Fibroblast of villous mesenchyme (primary cell): ENCODE measurements at regions not wholly inside any gene's neighbourhood (a gene's known extent, or its start where the extent isn't known, plus 50 kb on each side); places are given as distances from the start of the nearest gene placed in this dataset.

ENCODE experiments used
- DNase-seq: peaks from one replicate; pipeline ENCODE4 v3.0.0-alpha.2; 2010; ENCODE audit warnings: low read depth
- H3K4me3 ChIP-seq: 2 replicates; pipeline ENCODE4 v1.5.1; 2011; ENCODE audit warnings: low read depth, mild to moderate bottlenecking, low read length
- CTCF ChIP-seq: IDR thresholded peaks from 2 replicates; pipeline ENCODE4 v1.5.1; 2012; ENCODE audit warnings: low read depth, mild to moderate bottlenecking, low read length; ENCODE audit not compliant: insufficient read depth

GRCh38 chr13:43985422-43986072 lies 105.8 kb downstream of the LACC1 start:
- no peak overlapping the region for H3K4me3 ChIP-seq
- no peak for DNase-seq
- no peak for TF ChIP-seq CTCF

- no peak for TF ChIP-seq CTCF
- DNase-seq: no peak
- H3K4me3 ChIP-seq: no peak overlapping the region
These were observed 106.8 kb downstream of the LACC1 start for GRCh38 chr13:43986421-43986981.

- DNase-seq: no peak
- no peak for TF ChIP-seq CTCF
- no peak overlapping the region for H3K4me3 ChIP-seq
These were observed 108.6 kb downstream of the LACC1 start for GRCh38 chr13:43988302-43988701.

GRCh38 chr13:43990021-43990420 lies 110.3 kb downstream of the LACC1 start:
- no peak for TF ChIP-seq CTCF
- H3K4me3 ChIP-seq: no peak overlapping the region
- DNase-seq: no peak

- TF ChIP-seq CTCF: no peak
- DNase-seq: no peak
- H3K4me3 ChIP-seq: no peak overlapping the region
These were observed 111.1 kb downstream of the LACC1 start for GRCh38 chr13:43990829-43991228.

GRCh38 chr13:43991773-43992201 lies 112.1 kb downstream of the LACC1 start:
- TF ChIP-seq CTCF: no peak
- no peak for DNase-seq
- H3K4me3 ChIP-seq: no peak overlapping the region

- TF ChIP-seq CTCF: no peak
- no peak for DNase-seq
- no peak overlapping the region for H3K4me3 ChIP-seq
These were observed 112.5 kb downstream of the LACC1 start for GRCh38 chr13:43992211-43992610.
